ENCODE measurements at regions not wholly inside any gene's neighbourhood (a gene's known extent, or its start where the extent isn't known, plus 50 kb on each side); places are given as distances from the start of the nearest gene placed in this dataset.

DNA sequence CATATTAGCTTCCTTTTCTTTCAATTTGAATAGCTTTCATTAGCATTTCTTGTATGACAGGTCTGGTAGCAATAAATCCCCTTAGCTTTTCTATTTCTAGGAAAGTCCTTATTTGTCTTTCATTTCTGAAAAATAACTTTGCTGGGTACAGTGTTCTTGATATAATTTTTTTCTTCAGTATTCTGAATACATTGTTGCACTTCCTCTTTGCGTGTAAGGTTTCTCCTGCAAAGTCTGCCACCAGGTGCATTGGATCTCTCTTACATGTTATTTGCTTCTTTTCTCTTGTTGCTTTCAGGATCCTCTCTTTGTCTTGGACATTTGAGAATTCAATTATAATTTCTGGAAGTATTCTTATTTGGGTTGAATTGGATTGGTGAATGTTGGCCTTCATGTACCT lies 663.7 kb downstream of the GRXCR1 start:
- H3K27ac ChIP-seq = no peak overlapping the region
- TF ChIP-seq, protein P1, sequence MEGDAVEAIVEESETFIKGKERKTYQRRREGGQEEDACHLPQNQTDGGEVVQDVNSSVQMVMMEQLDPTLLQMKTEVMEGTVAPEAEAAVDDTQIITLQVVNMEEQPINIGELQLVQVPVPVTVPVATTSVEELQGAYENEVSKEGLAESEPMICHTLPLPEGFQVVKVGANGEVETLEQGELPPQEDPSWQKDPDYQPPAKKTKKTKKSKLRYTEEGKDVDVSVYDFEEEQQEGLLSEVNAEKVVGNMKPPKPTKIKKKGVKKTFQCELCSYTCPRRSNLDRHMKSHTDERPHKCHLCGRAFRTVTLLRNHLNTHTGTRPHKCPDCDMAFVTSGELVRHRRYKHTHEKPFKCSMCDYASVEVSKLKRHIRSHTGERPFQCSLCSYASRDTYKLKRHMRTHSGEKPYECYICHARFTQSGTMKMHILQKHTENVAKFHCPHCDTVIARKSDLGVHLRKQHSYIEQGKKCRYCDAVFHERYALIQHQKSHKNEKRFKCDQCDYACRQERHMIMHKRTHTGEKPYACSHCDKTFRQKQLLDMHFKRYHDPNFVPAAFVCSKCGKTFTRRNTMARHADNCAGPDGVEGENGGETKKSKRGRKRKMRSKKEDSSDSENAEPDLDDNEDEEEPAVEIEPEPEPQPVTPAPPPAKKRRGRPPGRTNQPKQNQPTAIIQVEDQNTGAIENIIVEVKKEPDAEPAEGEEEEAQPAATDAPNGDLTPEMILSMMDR (conservative IDR thresholded peaks at IDR 0.05) = no peak
- no peak for TF ChIP-seq ZFX (IDR thresholded peaks at IDR 0.05)

DNA sequence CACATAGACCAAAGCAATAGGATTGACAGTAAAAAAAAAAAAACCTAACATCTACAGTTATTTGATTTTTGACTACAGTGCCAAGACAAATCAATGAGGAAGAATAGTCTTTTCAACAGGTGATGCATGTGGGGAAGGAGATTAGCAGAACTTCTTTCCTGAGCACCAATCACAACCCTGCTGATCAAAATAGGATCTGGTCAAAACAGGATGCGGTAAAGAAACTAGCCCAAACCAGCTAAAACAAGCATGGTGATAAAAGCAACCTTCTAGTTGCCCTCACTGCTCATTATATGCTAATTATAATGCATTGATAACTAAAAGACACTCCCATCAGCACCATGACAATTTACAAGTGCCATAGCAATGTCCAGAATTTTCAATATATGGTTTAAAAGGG lies 667.5 kb downstream of the GRXCR1 start:
- TF ChIP-seq, protein P1 (conservative IDR thresholded peaks at IDR 0.05) = no peak
- H3K27ac ChIP-seq = no peak overlapping the region

DNA sequence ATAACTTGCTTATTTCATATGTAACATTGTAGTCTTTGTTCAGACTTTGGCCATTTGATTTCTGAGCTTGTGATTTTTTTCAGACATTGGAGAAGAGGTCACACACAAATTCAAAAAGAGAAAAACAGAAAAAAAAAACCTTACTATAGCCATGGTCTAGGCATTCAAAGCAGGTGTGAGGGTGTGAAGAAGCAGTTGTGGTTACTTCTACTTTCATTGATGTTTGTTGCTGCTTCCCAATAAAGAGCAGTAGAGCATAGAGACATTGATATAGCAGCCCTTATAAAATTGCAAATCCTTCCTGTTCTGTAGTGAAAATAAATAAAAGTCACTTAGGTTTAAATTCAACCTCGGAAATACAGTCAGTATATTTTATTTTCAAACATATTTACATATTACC lies 671.6 kb downstream of the GRXCR1 start:
- TF ChIP-seq, protein P1 (conservative IDR thresholded peaks at IDR 0.05) = no peak
- TF ChIP-seq ZFX (IDR thresholded peaks at IDR 0.05) = no peak

DNA sequence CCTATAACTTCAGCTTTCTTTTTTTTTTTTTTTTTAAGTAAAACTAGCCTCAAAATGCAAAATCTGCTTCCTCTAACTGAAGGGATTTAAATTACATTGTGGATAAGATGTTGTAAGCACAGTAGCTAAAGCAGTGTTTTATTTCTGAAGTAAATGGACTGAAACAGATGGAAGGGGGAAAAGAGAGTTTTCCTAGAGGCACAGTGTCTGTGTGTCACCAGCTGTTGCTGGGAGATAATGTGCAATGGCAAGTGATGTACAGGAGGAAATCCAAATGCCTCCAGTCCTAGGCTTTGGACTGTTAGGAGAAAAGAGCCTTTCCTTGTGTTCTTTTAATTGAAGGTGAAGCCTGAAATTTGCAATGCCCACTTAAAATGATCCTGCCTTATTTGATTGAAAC lies 672.1 kb downstream of the GRXCR1 start:
- TF ChIP-seq, protein P1 (conservative IDR thresholded peaks at IDR 0.05) = no peak
- TF ChIP-seq ZFX (IDR thresholded peaks at IDR 0.05) = no peak
- H3K27ac ChIP-seq = no peak overlapping the region

More for the DNA sequence above, 671.6 kb downstream of the GRXCR1 start:
- H3K27ac ChIP-seq = no peak overlapping the region

DNA sequence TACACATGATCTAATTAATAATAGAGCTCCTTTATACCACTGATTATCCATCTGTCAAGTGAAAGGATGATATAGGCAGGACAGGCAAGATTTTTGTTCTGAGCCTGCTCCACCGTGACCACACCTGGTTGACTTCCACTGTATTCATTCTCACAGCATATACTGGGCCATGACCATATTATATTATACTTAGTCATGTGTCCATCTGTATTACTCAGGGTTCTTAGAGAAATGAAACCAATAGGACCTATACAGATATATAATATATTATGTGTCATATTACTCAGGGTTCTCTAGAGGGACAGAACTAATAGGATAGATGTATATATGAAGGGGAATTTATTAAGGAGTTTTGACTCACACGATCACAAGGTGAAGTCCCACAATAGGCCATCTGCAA lies 675.1 kb downstream of the GRXCR1 start:
- TF ChIP-seq ZFX (IDR thresholded peaks at IDR 0.05) = no peak
- TF ChIP-seq, protein P1 (conservative IDR thresholded peaks at IDR 0.05) = no peak
- H3K27ac ChIP-seq = no peak overlapping the region

DNA sequence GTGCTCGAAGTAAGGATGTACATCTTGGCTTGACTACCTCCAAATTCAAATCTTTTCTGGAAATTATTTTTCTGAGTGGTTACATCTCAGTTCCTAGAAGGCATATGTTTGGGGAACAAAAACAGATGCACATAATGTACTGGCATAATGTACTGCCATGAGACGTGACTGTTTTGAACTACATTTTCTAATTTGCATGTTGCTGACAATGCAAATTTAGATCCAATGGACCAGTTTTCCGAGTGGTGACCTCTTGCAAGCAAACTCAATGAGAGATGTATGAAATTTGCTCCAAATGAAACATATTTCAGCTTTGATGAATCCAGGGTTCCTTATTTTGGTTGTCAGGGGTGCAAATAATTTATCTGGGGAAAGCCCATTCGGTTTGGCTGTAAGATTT lies 694.3 kb downstream of the GRXCR1 start:
- H3K27ac ChIP-seq = no peak overlapping the region
- TF ChIP-seq ZFX (IDR thresholded peaks at IDR 0.05) = no peak
- TF ChIP-seq, protein P1 (conservative IDR thresholded peaks at IDR 0.05) = no peak

DNA sequence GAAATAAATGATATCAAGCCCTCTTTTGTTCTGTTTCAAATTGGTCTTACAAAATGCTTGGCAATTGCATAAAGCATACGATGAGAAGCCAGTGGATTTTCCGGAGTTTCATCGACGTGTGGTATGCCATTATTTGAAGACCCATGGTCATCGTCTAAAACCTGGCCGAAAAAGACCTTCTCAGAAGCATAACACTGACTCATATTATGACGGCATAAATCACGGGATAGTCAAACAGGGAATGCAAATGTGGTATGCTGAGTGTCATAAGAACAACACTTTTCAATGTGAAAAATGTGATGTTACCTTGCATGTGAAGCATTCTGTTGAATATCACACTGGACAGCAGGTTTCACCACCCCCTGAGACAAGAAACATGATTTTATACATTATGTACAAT lies 695.2 kb downstream of the GRXCR1 start:
- no peak for TF ChIP-seq ZFX (IDR thresholded peaks at IDR 0.05)
- TF ChIP-seq, protein P1 (conservative IDR thresholded peaks at IDR 0.05) = no peak
- no peak overlapping the region for H3K27ac ChIP-seq
